ENCODE measurements at regions not wholly inside any gene's neighbourhood (a gene's known extent, or its start where the extent isn't known, plus 50 kb on each side); places are given as distances from the start of the nearest gene placed in this dataset.

GRCh38 chr12:97616946-97617345 is 154.3 kb downstream of the RMST start:
- intact Hi-C loops (cut with DNase I; ENCODE audit: low total_unique reads): no loop called here
- no peaks in the 10 kb centered on the region for H3K4me1 ChIP-seq
- no peaks in the 10 kb centered on the region for H3K36me3 ChIP-seq
- no peak overlapping the region for H3K27ac ChIP-seq
- DNase-seq: no peak
- H3K4me3 ChIP-seq: no peak overlapping the region
- H3K9me3 ChIP-seq: peaks cover 0 to 7% (median 0%) of the 10 kb centered on the region in 8 donors
- no peaks in the 10 kb centered on the region for H3K27me3 ChIP-seq (replicated peaks in 1 of 7)
- 86 to 97% (median 90%) methylated on average over 4 of the region's 4 CpGs for WGBS, 5 donors
- TF ChIP-seq CTCF (IDR thresholded peaks at IDR 0.05 in 8 of 11, conservative IDR thresholded peaks at IDR 0.05 in 3 of 11): no peak
- no peak for TF ChIP-seq POLR2A (IDR thresholded peaks at IDR 0.05)
- TF ChIP-seq POLR2AphosphoS5 (IDR thresholded peaks at IDR 0.05): no peak

- Histone ChIP-seq H3K4me3 (no peak overlapping the region), H3K27me3 (replicated peaks in 1 of 7) (no peaks in the 10 kb centered on the region), H3K36me3 (no peaks in the 10 kb centered on the region), H3K9me3 (no peaks in the 10 kb centered on the region), H3K4me1 (no peaks in the 10 kb centered on the region), H3K27ac (no peak overlapping the region)
- intact Hi-C loops (cut with DNase I; ENCODE audit: low total_unique reads): no loop called here
- no peak for DNase-seq
- TF ChIP-seq POLR2A (IDR thresholded peaks at IDR 0.05) (no peak), POLR2AphosphoS5 (IDR thresholded peaks at IDR 0.05) (no peak), CTCF (IDR thresholded peaks at IDR 0.05 in 8 of 11, conservative IDR thresholded peaks at IDR 0.05 in 3 of 11) (no peak)
These were observed 166.4 kb downstream of the RMST start for GRCh38 chr12:97628962-97629361.

GRCh38 chr12:97629382-97629781 is 166.8 kb downstream of the RMST start:
- no peak for TF ChIP-seq POLR2AphosphoS5 (IDR thresholded peaks at IDR 0.05)
- TF ChIP-seq POLR2A (IDR thresholded peaks at IDR 0.05): no peak
- no peak for TF ChIP-seq CTCF (IDR thresholded peaks at IDR 0.05 in 8 of 11, conservative IDR thresholded peaks at IDR 0.05 in 3 of 11)
- intact Hi-C loops (cut with DNase I; ENCODE audit: low total_unique reads): no loop called here
- H3K36me3 ChIP-seq: no peaks in the 10 kb centered on the region

GRCh38 chr12:97630356-97630755 is 167.8 kb downstream of the RMST start:
- no peaks in the 10 kb centered on the region for H3K4me1 ChIP-seq
- H3K9me3 ChIP-seq: no peaks in the 10 kb centered on the region
- no peaks in the 10 kb centered on the region for H3K27me3 ChIP-seq (replicated peaks in 1 of 7)
- no peaks in the 10 kb centered on the region for H3K36me3 ChIP-seq
- TF ChIP-seq POLR2A (IDR thresholded peaks at IDR 0.05) (no peak), POLR2AphosphoS5 (IDR thresholded peaks at IDR 0.05) (no peak), CTCF (IDR thresholded peaks at IDR 0.05 in 8 of 11, conservative IDR thresholded peaks at IDR 0.05 in 3 of 11) (no peak)
- no peak for DNase-seq
- H3K4me3 ChIP-seq: no peak overlapping the region
- intact Hi-C loops (cut with DNase I; ENCODE audit: low total_unique reads): no loop called here
- H3K27ac ChIP-seq: no peak overlapping the region
- WGBS, 5 donors: 84 to 96% (median 88%) methylated on average over 2 of the region's 2 CpGs

More at GRCh38 chr12:97629382-97629781, 166.8 kb downstream of the RMST start:
- no peak for DNase-seq
- no peak overlapping the region for H3K27ac ChIP-seq
- no peak overlapping the region for H3K4me3 ChIP-seq
- no peaks in the 10 kb centered on the region for H3K9me3 ChIP-seq
- H3K27me3 ChIP-seq (replicated peaks in 1 of 7): no peaks in the 10 kb centered on the region
- H3K4me1 ChIP-seq: no peaks in the 10 kb centered on the region

Measured in spleen (tissue), 11 donors.